ENCODE measurements at regions not wholly inside any gene's neighbourhood (a gene's known extent, or its start where the extent isn't known, plus 50 kb on each side); places are given as distances from the start of the nearest gene placed in this dataset.

- TF ChIP-seq, protein P1, sequence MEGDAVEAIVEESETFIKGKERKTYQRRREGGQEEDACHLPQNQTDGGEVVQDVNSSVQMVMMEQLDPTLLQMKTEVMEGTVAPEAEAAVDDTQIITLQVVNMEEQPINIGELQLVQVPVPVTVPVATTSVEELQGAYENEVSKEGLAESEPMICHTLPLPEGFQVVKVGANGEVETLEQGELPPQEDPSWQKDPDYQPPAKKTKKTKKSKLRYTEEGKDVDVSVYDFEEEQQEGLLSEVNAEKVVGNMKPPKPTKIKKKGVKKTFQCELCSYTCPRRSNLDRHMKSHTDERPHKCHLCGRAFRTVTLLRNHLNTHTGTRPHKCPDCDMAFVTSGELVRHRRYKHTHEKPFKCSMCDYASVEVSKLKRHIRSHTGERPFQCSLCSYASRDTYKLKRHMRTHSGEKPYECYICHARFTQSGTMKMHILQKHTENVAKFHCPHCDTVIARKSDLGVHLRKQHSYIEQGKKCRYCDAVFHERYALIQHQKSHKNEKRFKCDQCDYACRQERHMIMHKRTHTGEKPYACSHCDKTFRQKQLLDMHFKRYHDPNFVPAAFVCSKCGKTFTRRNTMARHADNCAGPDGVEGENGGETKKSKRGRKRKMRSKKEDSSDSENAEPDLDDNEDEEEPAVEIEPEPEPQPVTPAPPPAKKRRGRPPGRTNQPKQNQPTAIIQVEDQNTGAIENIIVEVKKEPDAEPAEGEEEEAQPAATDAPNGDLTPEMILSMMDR (IDR thresholded peaks at IDR 0.05; ENCODE audit: low read depth, low read length), result no peak
- TF ChIP-seq EZH2phosphoT487 (IDR thresholded peaks at IDR 0.05; ENCODE audit: low read depth), result no peak
Observed at GRCh38 chr4:11783588-11783987, 354.9 kb upstream of the HS3ST1 start.
